ENCODE measurements at regions not wholly inside any gene's neighbourhood (a gene's known extent, or its start where the extent isn't known, plus 50 kb on each side); places are given as distances from the start of the nearest gene placed in this dataset.

DNA sequence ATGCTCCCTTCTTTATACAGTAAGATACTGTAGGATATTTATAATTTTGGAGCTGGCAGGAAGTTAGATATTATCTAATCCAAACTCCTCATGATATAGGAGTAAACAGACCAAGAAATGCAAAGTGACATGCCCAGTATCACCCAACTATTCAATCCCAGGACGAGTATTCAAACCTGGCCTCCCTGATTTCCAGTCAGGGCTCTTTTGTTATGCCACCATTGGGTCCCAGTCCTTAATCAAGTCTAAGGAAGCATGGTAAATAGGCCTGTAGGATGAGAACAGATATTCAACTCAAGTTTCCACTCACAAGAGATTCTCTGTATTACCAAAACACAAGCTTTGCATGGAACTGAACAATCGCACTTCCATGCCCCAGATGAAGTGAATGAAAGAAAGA lies 484.0 kb upstream of the API5 start:
- H3K36me3 ChIP-seq, result no peaks in the 10 kb centered on the region
- no peaks in the 10 kb centered on the region for H3K27me3 ChIP-seq
- no peak overlapping the region for H3K27ac ChIP-seq
- intact Hi-C loops (cut with DNase I), result no loop called here
- DNase-seq, result no peak
- WGBS, 2 donors, result 30 to 46% methylated on average over 2 of the region's 2 CpGs
- H3K9me3 ChIP-seq, result no peaks in the 10 kb centered on the region
- H3K4me3 ChIP-seq, result no peak overlapping the region
- TF ChIP-seq, protein P1, sequence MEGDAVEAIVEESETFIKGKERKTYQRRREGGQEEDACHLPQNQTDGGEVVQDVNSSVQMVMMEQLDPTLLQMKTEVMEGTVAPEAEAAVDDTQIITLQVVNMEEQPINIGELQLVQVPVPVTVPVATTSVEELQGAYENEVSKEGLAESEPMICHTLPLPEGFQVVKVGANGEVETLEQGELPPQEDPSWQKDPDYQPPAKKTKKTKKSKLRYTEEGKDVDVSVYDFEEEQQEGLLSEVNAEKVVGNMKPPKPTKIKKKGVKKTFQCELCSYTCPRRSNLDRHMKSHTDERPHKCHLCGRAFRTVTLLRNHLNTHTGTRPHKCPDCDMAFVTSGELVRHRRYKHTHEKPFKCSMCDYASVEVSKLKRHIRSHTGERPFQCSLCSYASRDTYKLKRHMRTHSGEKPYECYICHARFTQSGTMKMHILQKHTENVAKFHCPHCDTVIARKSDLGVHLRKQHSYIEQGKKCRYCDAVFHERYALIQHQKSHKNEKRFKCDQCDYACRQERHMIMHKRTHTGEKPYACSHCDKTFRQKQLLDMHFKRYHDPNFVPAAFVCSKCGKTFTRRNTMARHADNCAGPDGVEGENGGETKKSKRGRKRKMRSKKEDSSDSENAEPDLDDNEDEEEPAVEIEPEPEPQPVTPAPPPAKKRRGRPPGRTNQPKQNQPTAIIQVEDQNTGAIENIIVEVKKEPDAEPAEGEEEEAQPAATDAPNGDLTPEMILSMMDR (IDR thresholded peaks at IDR 0.05), result no peak
- FAIRE-seq, result no peak
- H3K4me1 ChIP-seq, result no peaks in the 10 kb centered on the region
- no peak for ATAC-seq

DNA sequence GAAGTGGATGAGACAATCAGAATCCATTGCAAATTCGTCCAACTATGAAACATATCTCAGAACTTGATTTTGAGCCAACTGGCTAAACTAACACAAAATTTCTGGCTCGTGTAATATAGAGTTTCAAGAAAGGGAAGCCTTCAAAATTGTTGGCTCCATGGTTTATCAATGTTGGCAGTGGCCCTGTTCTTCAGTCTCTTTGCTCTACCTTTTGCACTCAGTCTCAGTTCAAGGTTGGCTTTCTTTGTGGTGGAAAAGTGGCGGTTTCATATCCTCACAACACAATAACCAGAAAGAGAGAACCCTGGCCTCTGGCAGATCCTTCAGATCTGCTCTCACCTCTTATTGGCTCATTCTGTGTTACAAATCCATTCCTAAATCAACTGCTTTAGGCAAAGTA lies 473.8 kb upstream of the API5 start:
- H3K4me3 ChIP-seq, result no peak overlapping the region
- no peaks in the 10 kb centered on the region for H3K4me1 ChIP-seq
- FAIRE-seq (no peak), DNase-seq (no peak), ATAC-seq (no peak)
- TF ChIP-seq, protein P1 (IDR thresholded peaks at IDR 0.05), result no peak
- H3K36me3 ChIP-seq, result no peaks in the 10 kb centered on the region
- H3K9me3 ChIP-seq, result no peaks in the 10 kb centered on the region
- no peaks in the 10 kb centered on the region for H3K27me3 ChIP-seq
- H3K27ac ChIP-seq, result no peak overlapping the region
- intact Hi-C loops (cut with DNase I), result no loop called here
- 37 to 44% methylated on average over 3 of the region's 3 CpGs for WGBS, 2 donors

DNA sequence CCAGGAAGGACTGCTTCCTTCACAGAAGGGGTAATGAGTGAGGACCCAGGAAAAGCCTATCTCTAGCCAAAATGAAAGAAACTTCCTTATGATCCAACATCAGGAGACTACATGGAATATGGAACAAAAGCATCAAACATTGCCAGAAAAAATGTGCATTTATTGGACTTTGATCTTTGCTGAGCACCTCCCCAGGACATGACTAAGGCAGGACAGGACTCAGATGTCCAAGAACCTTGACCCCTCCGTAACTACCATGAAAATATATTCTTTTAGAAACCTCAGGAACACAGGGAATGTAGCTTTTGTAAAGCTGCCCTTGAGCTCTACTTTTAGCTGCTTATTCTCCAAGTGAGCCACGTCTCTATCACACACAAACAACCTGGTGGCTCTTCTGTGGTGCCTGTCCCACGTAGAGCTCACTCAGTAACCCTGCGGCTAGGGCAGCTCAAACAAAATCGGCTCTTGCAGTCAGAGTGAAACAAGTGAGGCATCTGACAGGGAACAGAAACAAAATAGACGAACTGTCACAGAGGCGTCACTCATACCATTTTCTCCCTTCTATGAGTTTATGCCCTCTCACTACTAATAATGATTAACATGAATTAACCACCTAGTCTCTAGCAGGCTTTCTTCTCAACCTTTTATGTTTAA lies 471.5 kb upstream of the API5 start:
- no peak for ATAC-seq
- no peaks in the 10 kb centered on the region for H3K27me3 ChIP-seq
- no peaks in the 10 kb centered on the region for H3K4me1 ChIP-seq
- FAIRE-seq, result no peak
- no peak overlapping the region for H3K4me3 ChIP-seq
- WGBS, 2 donors, result 49 to 50% methylated on average over 7 of the region's 7 CpGs
- intact Hi-C loops (cut with DNase I), result no loop called here
- no peak for DNase-seq
- H3K36me3 ChIP-seq, result no peaks in the 10 kb centered on the region
- H3K9me3 ChIP-seq, result no peaks in the 10 kb centered on the region
- TF ChIP-seq, protein P1 (IDR thresholded peaks at IDR 0.05), result no peak
- no peak overlapping the region for H3K27ac ChIP-seq

DNA sequence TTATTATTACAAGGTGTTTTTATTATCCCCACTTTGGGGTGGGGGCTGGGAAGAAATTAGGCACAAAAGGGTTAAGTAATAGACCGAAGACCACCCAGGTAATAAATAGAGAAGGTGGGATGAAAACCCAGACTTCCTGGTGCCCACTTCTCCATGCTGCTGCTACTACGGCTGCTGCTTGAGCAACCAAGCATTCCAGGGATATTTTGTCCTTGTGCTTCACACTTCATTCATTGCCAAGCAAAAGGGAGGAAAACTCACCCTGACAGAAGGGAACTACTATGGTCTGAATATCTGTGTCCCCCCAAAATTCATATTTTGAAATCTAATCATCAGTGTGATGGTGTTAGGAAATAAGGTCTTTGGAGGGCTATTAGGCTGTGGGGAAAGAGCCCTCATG lies 470.9 kb upstream of the API5 start:
- ATAC-seq (no peak), FAIRE-seq (no peak), DNase-seq (no peak)
- H3K4me1 ChIP-seq, result no peaks in the 10 kb centered on the region
- no peaks in the 10 kb centered on the region for H3K9me3 ChIP-seq
- intact Hi-C loops (cut with DNase I), result no loop called here
- TF ChIP-seq, protein P1 (IDR thresholded peaks at IDR 0.05), result no peak
- no peak overlapping the region for H3K4me3 ChIP-seq
- WGBS, 2 donors, result 54 to 62% methylated on average over 2 of the region's 2 CpGs
- H3K27ac ChIP-seq, result no peak overlapping the region
- H3K27me3 ChIP-seq, result no peaks in the 10 kb centered on the region
- H3K36me3 ChIP-seq, result no peaks in the 10 kb centered on the region

DNA sequence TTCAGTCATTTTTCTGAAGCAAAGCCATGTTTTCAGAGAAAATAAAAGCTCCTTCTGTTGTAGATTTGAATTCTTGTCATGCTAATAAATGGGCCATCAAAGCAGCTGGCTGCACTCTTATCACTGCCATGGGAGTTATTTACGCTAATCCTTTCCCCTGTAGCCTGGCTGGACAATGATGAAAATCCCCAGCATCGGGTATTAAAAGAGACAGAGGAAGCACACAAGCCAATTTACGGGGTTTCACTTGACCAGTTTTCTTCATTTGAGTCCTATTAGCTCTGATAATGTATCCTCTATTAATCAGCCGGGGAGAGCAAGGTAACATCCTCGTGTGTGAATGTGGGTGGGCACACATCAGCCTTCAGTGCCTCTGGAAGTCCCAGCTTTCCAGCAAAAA lies 470.2 kb upstream of the API5 start:
- WGBS, 2 donors, result 29 to 31% methylated on average over 5 of the region's 5 CpGs
- Histone ChIP-seq H3K4me1 (no peaks in the 10 kb centered on the region), H3K36me3 (no peaks in the 10 kb centered on the region), H3K9me3 (no peaks in the 10 kb centered on the region), H3K4me3 (no peak overlapping the region), H3K27me3 (no peaks in the 10 kb centered on the region), H3K27ac (no peak overlapping the region)
- no peak for FAIRE-seq
- intact Hi-C loops (cut with DNase I), result no loop called here
- no peak for ATAC-seq
- TF ChIP-seq, protein P1 (IDR thresholded peaks at IDR 0.05), result no peak
- DNase-seq, result no peak
